Activated CD4-positive, alpha-beta T cell treated with anti-CD3 and anti-CD28 coated beads, Interleukin-10, Interleukin-2, amounts not matched to agents 100 ng/mL and 50 ng/mL, durations not matched to agents 16 hours and 8 hours (primary cell): ENCODE measurements at regions not wholly inside any gene's neighbourhood (a gene's known extent, or its start where the extent isn't known, plus 50 kb on each side); places are given as distances from the start of the nearest gene placed in this dataset.

Experiments used
- DNase-seq: peaks from one replicate; pipeline ENCODE4 v3.0.0-alpha.2; 2020

- DNase-seq, result no peak
These were observed 71.3 kb upstream of the ENOX2 start for GRCh38 chrX:130974323-130974722.

- DNase-seq, result peak; percentile 56
These were observed 72.9 kb upstream of the ENOX2 start for GRCh38 chrX:130975947-130976346.

- no peak for DNase-seq
These were observed 76.3 kb upstream of the ARHGAP36 start for GRCh38 chrX:130981836-130982235.

- DNase-seq, result no peak
These were observed 73.4 kb upstream of the ARHGAP36 start for GRCh38 chrX:130984782-130985181.

GRCh38 chrX:130987241-130987640 lies 70.9 kb upstream of the ARHGAP36 start:
- no peak for DNase-seq

- no peak for DNase-seq
These were observed 67.4 kb upstream of the ARHGAP36 start for GRCh38 chrX:130990723-130991122.

- peak; percentile 29 for DNase-seq
These were observed 63.5 kb upstream of the ARHGAP36 start for GRCh38 chrX:130994671-130995070.

- DNase-seq, result no peak
These were observed 62.7 kb upstream of the ARHGAP36 start for GRCh38 chrX:130995439-130995838.

- DNase-seq, result no peak
These were observed 60.8 kb upstream of the ARHGAP36 start for GRCh38 chrX:130997314-130997713.

GRCh38 chrX:130999360-130999759 lies 58.8 kb upstream of the ARHGAP36 start:
- DNase-seq, result no peak
